Hematopoietic multipotent progenitor cell treated with erythropoietin and hydrocortisone succinate and interleukin-3 and kit ligand, for 8 days (in vitro differentiated cells): ENCODE measurements at regions not wholly inside any gene's neighbourhood (a gene's known extent, or its start where the extent isn't known, plus 50 kb on each side); places are given as distances from the start of the nearest gene placed in this dataset.

Source experiments
- DNase-seq: peaks from one replicate; pipeline ENCODE4 v3.0.0-alpha.2; 2015

DNA sequence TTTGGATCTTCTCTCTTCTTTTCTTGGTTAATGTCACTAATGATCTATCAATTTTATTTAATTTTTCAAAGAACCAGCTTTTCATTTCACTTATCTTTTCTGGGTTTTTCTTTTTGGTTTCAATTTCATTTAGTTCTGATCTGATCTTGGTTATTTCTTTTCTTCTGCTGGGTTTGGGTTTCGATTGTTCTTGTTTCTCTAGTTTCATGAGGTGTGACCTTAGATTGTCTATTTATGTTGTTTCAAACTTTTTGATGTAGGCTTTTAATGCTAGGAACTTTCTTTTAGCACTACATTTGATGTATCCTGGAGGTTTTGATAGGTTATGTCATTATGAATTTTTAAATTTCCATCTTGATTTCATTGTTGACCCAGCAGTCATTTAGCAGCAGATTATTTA, 142.3 kb downstream of the C11orf87 start:
- DNase-seq = no peak

DNA sequence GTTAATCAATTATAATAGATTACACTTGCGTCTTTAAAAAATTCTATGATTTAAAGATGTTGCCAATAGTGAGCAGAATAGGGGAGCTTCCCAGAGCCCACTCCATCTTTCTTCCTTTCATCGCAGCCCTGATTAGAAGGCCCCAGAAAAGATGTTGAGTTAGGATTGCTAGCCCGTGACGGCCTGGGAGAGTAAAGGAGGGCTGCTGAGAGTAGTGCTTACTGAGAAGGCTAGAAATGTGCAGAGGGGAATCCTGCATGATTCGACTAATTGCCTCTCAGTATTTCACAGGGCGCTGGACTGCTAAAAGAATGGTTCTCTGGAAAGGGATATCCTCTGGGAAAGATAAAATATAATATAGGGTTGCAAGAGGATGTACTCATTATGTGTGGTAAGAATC, 160.5 kb downstream of the C11orf87 start:
- no peak for DNase-seq

GRCh38 chr11:109584001-109584972, 162.3 kb downstream of the C11orf87 start:
- DNase-seq = no peak

DNA sequence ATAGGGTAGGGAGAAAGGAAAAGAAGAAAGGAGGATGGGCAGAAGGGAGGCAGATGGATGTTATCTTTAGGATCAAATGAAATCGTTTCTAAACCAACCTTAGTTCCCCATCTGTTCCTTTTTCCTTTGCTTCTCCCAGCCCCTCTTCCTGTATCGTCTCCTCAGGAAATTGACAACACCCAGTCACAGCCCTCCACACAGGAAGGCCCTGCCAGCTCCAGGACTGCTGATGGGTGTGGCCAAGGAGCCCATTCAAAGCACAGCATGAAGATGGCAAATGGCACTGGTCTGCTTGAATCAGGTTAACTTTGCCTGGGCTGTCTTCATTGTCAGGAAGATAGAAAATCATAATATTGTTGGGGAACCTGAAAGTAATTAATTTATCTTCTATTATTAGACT, 164.8 kb downstream of the C11orf87 start:
- DNase-seq = no peak

GRCh38 chr11:109590782-109591181, 168.8 kb downstream of the C11orf87 start:
- DNase-seq = no peak

- no peak for DNase-seq
Observed at GRCh38 chr11:109597336-109597735, 175.3 kb downstream of the C11orf87 start.

DNA sequence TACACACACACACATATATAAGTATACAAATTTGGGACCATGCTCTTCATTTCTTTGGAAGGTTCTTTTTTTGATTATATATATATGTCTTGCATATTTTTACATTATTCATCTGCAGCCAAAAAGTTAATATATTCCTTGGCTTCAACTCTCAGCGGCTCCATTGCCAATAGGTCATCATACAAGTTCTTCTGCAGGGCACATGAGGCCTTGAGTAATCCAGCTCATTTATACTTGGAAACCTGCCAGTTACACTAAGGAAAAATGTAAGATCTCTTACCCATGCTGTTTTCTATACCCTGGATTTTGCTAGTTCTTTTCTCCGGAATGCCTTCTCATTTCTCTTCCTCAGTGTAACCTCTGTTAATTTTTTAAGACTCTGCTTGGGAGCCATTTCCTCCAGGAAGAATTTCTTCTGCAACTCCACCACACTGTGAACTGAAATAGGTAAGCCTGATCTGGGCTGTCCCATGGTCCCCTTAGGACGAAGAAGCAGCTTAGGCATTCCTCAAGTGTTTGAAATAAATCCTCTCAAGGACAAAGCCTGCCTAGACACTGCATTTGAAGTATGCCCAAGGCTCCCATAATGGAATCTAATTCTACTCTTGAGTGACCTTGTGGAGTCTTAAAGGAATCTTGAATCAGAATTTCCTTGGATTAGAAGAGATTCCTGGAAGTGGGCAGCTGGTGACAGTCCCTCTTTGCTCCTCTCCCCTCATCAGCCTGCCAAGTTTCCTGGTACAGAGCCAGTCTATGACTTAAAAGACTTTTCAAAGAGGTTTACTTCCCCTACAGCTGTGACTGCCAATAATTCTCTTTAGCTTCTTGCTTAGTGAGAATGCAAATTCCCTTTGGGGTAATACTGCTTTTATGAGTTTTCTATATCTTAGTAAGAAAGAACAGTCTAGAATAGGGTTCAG, 182.8 kb downstream of the C11orf87 start:
- DNase-seq = no peak

GRCh38 chr11:109606256-109606655, 184.3 kb downstream of the C11orf87 start:
- DNase-seq = no peak

- no peak for DNase-seq
Observed at GRCh38 chr11:109609454-109610185, 187.6 kb downstream of the C11orf87 start.

DNA sequence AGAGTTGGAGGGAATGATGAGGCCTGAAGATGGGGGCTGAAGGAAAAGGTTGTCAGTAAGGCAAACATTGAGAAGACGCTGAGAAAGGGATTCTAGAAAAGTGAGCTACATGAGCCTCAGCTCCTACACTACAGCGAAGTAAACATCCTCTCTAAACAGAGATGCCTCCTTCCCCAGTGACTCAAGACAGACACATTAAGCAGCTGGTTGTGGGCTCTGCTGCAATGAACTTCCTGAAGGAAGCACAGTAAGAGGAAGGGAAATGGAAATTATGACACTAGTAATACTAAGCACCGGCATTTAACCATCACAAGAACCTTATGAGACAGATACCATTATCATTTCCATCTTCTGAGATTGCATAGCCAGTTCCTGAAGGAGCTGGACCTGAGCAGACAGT, 190.5 kb downstream of the C11orf87 start:
- no peak for DNase-seq

DNA sequence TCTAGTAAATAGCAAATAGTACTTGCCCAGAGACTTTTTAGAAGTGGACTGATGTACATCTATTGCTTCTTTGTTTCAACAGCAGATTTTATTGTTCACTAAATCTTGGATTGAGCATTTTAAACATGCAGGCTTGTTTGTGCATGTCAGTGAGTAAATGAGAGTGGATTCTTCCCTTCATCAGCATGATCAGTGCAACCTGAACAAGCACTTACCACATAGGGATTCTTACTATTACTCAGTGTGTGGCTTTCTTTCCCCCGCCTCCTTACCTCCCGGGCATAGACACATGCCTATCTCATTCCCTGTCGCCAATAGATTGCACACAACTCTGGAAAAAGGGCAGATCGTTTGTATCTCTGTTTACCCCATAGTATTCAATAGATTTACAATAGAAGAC, 197.5 kb downstream of the C11orf87 start:
- no peak for DNase-seq

GRCh38 chr11:109629734-109630133, 207.7 kb downstream of the C11orf87 start:
- no peak for DNase-seq

DNA sequence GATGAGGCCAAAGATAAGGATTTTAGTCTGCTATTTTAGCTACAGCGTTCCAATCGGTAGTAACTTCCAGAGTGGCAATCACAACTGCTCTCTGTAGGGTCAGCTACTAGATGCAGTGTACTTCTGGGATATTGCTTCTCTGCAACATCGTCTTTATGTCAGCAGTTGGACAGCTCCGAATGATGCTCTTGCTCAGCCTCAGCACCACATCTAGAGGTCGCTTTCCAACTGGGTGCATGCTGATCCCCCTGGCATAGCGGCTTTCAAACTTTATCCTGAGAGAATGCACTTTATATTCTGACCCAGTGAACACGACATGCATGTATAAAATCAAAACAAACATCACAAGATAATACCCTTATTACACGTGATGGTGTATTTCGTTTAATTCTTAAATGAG, 219.6 kb downstream of the C11orf87 start:
- peak; percentile 1 for DNase-seq

GRCh38 chr11:109644152-109644551, 222.2 kb downstream of the C11orf87 start:
- peak; percentile 1 for DNase-seq

DNA sequence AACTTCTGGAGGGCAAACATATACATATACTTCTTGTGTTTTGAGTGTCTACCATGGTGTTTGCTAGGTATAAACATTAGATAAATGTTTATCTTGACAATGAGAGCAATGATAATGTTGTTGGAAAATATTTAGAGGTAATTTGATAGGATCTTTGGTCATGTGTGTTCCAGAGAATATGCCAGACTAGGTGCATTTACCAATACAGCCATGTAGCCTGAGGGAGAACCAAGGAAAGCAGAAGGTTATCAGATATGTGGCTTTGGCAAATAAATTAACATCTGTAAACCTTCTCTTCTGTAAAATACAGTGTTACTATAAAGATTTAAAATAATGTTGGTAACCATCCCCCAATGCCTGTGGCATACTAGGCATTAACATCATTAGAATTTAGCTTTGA, 226.8 kb downstream of the C11orf87 start:
- no peak for DNase-seq

DNA sequence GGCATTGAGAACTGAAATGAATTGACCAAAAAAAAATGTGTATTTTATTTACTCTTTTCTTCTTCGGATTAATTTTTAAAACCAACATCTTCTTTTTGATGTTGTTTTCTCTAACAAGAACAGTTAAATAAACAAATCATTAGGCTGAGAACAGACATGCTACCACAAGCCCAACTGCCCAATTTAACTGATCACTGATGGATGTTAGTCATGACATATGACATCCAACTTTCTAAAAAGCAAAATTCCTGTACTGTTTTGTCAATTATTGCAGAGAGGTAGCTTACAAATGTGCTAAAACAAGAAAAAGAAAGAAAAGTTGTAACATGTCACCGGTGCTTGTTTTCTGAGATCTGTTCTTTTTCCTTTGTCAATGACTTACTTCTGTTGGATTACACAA, 232.1 kb downstream of the C11orf87 start:
- DNase-seq = no peak

GRCh38 chr11:109658190-109658589, 236.2 kb downstream of the C11orf87 start:
- DNase-seq = no peak

DNA sequence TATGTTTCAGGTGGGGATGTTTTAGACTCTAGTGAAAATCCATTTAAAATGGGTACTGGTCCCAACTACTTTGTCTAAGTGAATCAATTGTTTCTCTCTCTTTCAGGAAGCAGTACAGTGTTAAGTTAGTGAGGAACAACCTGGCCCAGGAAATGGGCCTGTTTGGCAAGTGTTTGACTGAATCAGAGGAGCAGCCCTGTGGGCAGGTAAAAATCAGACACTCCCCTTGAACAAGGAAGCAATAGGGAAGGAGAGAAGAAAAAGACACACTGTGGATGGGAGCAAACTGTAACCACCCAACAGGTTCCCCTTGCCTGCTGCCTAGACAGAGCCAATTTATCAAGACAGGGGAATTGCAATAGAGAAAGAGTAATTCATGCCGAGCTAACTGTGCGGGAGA, 245.7 kb downstream of the C11orf87 start:
- no peak for DNase-seq

DNA sequence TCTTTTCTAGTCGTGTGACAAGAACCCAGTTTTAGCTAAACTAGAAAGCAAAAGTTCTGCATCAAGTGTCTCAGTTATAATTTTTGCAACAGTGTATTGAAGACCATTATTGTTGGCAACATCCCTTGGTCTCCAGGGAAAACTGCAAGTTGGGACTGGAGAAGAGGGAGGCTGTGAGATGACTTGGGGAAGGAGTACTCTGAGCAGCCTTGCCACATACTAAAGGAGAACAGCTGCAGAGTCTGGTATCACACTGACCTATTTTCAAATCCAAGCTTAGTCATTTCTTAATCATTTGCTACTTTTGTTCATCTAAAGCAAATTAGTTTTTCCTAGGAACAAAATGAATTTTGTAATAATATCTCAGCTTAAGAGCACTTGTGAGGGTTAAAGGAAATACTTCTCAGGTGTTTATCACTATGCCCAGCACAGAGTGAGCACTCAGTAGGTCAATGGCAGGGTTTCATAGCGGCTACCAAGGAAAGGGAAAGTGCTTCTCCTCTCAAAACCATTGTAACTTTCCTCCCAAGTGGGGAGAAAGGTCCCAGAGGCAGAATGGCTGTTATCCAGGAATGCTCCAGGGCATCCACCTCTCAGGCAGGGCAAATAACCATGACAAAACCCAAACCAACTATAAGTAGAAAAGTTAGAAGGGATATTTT, 247.1 kb downstream of the C11orf87 start:
- DNase-seq = no peak

DNA sequence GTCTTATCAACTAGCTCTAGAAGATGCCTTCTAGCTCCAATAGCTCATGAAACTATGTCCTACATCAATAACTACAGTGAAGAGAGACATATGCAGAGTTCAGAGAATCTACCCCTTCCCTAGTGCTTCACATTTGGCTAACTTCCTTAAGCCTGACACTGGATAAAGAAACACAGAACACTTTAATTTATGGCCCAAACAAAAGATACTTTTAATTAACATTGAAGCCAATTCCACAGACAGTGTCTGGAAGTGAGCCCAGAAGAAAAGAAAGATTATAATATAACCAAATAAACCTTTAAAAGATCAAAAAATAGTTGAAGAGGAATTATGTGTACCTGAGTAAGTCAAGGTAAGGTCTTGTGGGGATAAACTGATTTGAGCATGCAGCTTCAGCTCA, 255.2 kb downstream of the C11orf87 start:
- DNase-seq = no peak

GRCh38 chr11:109677876-109678275, 255.9 kb downstream of the C11orf87 start:
- DNase-seq = no peak

DNA sequence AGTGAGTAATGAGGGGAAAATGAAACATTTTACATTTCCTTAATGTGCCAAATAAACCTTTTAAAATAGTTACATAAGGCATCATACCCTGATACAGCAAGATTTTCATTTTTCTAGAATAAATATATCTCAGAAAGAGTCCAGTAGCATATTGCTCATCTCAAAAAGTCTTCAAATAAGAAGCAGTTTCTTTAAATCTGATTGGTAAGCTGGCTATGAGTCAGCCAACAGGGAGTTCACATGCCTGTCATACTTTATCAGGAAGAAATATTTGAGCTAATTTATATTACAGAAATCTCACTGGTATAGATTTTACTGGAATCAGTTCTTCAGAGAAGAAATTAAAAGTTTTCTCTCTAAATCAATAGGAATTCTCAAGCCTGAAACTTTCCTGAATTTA, 258.1 kb downstream of the C11orf87 start:
- no peak for DNase-seq
